ENCODE measurements at regions not wholly inside any gene's neighbourhood (a gene's known extent, or its start where the extent isn't known, plus 50 kb on each side); places are given as distances from the start of the nearest gene placed in this dataset.

- DNase-seq: no peak
Observed at GRCh38 chr17:14797021-14797420, 468.1 kb downstream of the PMP22 start.

DNA sequence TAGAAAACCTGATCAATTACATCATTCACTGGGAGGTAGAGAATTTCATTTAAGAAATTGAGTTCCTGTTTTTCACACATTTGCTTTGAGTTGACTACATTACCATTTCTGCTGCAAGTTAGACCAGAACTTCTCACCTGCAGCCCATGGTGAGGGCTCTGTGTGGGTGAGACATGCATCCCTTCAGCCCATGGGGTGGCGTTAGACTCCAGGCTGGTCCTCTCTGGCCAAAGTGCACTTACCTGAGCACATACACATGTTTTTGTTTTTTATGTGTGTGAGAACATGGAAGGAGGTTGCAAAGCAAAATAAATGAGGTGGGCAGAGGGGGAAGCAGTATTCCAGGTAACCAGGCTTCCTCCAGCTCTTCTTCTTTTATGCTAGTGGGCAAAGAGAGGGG, 470.2 kb downstream of the PMP22 start:
- no peak for DNase-seq

DNA sequence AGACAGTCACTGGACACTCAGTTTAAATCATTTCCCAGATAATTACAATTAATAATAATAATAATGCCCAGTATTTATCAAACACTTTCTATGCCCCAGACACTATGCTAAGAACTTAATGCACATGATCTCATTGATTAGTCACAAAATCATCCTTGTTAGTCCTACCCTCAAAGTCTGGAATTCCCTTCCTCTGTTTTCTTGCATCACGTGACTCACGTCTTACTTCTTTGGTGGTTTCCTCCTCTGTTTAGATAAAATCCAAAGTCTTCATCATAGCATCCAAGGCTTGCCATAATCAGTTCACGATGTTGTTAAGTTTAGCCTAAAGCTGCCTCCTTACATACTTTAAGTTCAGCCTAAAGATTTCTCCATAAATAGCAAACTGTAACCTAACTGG, 471.9 kb downstream of the PMP22 start:
- no peak for DNase-seq

- no peak for DNase-seq
Observed at GRCh38 chr17:14792746-14793145, 472.4 kb downstream of the PMP22 start.

- DNase-seq: no peak
Observed at GRCh38 chr17:14791221-14791620, 473.9 kb downstream of the PMP22 start.

DNA sequence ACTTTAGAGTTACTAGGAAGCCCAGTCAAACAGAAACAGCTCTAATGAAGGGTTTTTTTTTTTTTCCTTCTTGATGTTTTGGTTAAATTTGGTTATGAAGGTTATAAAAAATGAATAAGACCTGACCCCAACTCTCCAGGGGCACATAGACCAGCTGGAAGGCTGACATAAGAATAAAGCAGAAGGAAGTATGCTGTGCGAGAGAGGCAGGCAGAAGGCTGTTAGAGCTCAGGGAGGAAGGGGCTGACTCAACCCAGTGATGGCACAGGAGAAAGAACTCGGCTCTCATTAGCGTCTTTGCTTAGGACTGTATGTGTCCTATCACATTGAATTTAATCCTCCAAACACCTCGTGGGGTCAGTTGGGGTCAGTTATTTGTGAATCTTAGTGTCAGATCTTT, 474.6 kb downstream of the PMP22 start:
- DNase-seq: no peak

DNA sequence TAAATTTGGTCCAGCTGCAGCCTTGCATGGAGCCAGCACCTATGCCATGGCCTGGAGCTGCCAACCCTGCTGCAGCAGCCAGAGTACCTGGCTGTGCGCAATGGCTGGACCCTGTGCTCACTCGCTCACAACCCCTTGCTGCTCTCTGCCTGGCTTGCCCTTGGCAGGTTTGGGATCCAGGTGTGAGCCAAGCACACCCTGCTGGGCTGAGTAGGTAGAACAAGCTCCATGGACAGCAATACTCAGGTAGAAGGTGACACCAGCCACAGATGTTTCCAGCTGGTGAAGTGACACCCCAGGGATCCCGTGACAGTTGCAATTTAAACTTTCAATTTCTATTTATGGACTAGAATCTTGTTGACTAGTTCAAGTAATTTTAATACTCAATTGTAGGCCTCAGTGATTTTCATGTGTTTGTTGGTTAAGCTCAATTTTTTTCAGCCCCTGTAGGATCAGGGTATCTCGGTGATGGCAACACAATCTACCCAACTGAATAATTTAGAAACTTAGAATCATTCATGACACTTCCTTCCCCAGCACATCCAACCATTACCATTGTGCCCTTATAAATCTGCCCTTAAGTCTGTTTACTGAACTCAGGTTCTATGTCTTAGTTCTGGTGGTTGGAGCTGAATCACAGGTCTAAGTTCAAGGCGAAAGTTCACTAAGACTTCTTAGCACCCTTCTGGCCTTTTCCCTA, 480.0 kb downstream of the PMP22 start:
- no peak for DNase-seq

- DNase-seq: no peak
Observed at GRCh38 chr17:14781123-14781522, 480.2 kb downstream of the HS3ST3B1 start.

DNA sequence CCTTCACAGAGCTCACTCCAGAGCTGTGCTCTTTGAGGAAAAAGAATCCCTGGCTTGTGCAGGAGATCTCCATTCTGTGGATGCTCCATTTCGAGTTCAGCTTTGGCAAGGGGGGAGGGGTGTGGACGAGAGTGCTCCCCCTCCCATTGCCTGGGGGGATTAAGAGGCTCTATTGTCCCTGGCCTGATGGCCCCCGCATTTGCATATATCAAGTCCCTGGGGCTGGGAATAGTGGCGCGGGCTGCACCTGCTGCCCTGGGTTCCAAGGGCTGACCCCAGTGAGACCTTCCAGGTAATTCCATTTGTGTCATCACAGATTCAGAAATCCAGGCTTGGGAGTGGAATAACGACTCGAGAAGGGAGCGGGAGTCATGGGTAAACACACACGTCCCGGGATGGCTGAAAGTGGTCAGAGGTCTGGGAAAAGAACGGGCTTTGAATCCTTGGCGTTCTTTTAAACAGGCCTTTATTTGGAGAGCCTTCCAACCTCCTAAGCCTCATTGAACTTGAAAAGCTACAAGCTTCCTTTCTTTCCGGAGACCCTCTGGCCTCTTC, 479.3 kb downstream of the HS3ST3B1 start:
- DNase-seq: no peak

GRCh38 chr17:14779241-14779640, 478.4 kb downstream of the HS3ST3B1 start:
- DNase-seq: no peak

- DNase-seq: no peak
Observed at GRCh38 chr17:14777291-14777690, 476.4 kb downstream of the HS3ST3B1 start.

GRCh38 chr17:14776791-14777190, 475.9 kb downstream of the HS3ST3B1 start:
- DNase-seq: no peak

DNA sequence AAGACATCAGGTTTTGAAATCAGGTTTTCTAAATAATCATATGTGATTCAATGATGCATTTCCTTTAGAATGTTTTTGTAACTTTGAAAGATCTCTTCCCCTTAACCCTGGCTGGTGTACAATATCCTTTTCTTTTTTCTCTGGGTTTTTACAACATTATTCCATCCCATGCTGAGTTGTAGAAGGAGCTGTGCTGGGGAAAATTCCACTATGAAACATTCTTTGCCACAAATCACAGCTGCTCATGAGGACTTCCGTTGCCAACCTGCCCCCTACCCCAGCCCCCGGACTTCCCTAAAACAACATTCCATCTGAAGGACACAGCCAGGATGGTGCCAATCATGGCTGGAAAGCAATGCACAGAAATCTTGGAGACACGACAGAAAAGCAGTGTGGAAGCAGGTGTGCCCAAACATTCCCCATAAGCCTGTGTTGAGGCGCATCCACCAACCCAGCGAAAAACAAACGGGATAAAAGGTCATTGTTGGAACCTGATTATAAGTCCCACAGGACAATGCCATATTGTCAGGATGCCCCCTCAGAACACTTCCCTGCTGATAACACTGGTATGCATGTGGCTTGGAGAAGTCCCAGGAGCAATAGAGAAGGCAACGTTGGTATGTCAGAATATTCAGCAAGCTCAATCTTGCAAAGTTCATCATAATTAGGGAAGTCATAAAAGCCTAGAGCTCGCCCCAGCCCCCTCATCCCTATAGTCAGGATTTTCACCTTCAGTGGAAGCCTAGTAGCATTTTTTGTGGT, 475.0 kb downstream of the HS3ST3B1 start:
- DNase-seq: no peak

GRCh38 chr17:14774774-14775173, 473.9 kb downstream of the HS3ST3B1 start:
- DNase-seq: no peak

DNA sequence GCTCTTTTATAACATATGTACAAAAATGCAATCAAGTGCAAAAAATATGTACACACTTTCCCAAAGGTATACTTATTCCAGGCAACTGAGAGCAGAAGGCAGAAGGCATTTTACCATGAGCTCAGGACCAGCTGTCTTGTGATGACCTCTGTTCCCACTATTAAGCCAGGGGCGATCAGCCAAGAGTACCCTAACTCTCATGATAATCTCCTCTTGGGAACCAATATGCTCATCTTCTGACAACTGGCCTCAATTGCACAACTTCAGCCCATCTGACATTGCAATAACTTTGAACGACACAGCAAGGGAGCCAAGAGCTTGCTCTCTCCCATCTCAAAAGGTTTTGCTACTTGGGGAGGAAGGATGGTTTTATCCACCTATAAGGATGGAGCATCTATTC, 471.9 kb downstream of the HS3ST3B1 start:
- DNase-seq: no peak

- DNase-seq: no peak
Observed at GRCh38 chr17:14771543-14771942, 470.7 kb downstream of the HS3ST3B1 start.

DNA sequence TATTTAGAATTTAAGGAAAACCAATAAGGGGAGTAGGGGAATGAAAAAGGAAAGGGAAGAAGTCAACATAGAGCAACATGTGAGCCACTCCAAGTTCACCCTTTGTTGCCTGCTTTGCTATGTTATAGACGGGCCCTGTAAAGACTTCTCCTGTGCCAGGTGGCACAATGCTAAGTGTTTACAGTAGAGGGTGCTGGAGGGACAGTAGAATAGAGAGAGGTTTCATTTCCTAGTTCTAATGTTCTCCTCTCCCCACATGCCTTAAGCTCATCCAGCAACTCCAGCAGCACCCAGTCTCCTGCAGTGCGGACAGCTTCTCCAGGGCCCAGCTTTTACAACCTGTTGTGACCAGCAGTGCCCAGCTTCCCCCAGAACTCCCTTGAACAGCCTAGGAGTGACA, 468.0 kb downstream of the HS3ST3B1 start:
- DNase-seq: no peak

DNA sequence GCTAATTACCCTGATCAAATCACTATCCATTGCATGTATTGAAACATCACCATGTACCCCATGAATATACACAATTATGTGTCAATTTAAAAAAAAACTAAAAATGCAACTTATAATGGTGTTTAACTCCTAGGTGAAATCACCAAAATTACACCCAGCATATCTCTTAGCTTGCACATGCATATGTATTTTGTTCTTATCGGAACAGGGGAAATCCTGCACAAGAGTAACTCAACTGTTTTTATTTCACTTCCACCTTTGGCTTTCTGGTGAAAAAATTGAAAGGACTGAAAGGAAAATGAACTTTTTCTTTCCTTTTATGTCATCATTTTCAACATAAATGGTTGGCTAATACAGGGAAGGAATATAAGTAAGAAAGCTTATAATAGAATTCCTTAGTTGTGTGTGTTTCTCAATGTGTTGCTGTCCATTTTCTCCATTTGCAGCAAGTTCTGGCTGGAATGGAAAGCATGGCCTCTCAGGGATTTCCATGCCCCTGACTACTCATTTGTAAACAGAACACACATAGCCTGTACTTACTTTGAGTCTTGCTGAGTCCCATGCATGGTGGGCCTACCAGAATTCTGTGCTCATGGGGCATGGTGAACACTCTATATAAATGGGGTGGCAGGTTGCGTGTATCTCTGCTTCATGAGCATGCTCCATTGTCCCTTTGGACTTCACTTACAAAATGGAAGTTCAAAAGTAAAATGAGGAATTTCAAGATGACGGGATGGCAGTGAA, 462.0 kb downstream of the HS3ST3B1 start:
- no peak for DNase-seq

GRCh38 chr17:14760719-14761411, 460.0 kb downstream of the HS3ST3B1 start:
- no peak for DNase-seq

- DNase-seq: no peak
Observed at GRCh38 chr17:14760212-14760611, 459.3 kb downstream of the HS3ST3B1 start.

DNA sequence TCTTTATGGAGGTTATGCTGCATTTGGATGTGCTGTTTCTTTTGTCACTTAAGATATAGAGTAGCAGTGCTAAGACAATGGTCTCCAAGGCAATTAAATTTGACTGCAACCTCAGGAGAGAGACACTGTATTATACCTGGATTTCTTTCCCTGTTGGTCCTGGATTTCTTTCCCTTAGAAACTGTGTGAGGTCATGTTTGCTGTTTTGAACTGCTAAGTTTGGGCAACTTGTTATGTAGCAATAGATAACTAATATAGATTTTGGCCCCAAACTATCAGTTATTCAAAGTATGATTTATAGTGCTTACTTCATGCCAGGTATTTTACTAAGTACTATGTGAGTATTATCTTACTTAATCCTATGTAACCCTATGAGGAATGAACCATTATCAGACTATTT, 458.4 kb downstream of the HS3ST3B1 start:
- no peak for DNase-seq

DNA sequence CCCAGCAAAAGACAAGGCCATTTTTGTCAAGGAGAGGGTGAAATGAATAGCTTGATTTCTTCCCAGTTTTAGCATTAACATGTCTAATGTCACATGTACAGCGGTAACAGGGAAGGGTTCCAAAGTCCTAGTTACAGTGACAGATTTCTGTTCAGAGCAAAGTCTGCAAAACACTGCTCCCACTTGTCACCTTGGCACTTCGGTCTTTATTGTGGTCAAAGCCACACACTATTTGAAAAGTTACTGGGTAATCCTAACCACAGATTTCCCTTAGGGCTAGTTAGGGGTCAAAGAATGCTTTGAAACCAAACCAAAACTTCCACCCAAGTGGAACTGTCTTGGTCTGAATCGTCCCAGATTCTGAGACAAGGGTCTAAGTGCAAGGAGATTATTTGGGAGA, 455.6 kb downstream of the HS3ST3B1 start:
- no peak for DNase-seq

DNA sequence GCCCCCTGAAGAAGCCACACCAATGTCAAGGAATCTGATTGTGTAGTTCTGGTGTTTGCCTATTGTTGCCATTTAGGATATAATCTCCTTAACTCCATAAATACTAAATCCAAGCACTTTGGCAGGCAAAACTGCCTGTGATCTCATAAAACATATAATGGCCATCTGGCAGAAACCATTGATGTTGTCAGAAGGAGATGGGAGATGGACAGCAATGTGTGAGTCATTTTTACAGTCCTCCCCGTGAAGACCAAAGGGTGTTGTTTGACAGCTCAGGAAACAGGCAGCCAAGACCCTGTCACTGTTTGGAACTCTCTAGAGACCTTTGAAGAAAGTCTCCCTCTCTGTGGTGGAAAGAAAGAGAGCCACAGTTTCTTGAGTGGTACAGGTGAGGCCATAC, 454.1 kb downstream of the HS3ST3B1 start:
- no peak for DNase-seq

Measured in activated CD8-positive, alpha-beta memory T cell treated with anti-CD3 and anti-CD28 coated beads for 24 hours (primary cell).